ENCODE measurements at regions not wholly inside any gene's neighbourhood (a gene's known extent, or its start where the extent isn't known, plus 50 kb on each side); places are given as distances from the start of the nearest gene placed in this dataset.

- no peak for TF ChIP-seq TAF1 (IDR thresholded peaks at IDR 0.05; ENCODE audit: low read depth, low read length)
- no peak for TF ChIP-seq POLR2A (IDR thresholded peaks at IDR 0.05; ENCODE audit: low read depth, low read length)
- TF ChIP-seq POLR2AphosphoS5 (IDR thresholded peaks at IDR 0.05; ENCODE audit: low read depth, low read length), result no peak
- TF ChIP-seq POU2F2 (IDR thresholded peaks at IDR 0.05; ENCODE audit: low read depth, low read length), result no peak
- no peak for TF ChIP-seq SPI1 (IDR thresholded peaks at IDR 0.05; ENCODE audit: low read depth, low read length)
Observed at GRCh38 chr7:121537031-121537430, 140.9 kb upstream of the FAM3C start.

Measured in GM12891 (cell line).